ENCODE measurements at regions not wholly inside any gene's neighbourhood (a gene's known extent, or its start where the extent isn't known, plus 50 kb on each side); places are given as distances from the start of the nearest gene placed in this dataset.
"Not testable (repeated sequence)": the region's sequence is repeated elsewhere in the genome, so short reads cannot be mapped to it uniquely, and the experiment has no call there.

DNA sequence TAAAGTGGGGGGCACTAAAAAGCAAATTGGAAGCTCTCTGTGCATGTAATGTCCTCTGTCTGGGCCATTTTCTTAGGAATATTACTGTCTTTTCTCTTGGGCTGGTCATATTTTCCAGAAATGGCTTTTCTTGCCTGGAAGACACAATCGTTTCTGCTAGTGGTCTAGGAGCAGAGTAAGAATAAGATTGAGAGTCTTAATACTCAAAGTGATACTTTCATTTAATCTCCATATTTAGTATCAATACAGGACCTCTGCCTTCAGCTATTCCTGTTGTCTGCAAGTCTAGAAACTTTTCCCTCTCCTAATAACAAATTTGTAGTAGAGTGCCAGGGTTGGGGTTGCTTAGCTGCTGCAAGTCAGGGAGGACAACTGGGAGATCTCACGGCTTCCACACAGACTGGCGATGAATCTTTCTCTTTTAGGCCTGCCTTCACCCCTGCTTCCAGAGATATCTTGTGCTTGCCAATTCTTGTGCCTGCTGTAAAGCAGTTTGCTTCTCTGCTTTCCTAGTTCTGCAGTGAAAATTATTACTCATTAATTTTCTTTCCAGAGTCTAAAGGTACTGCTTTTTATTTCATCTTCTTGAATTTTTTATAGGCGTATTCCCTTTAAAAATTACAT lies 149.6 kb downstream of the KBTBD2 start:
- TF ChIP-seq, protein P1, sequence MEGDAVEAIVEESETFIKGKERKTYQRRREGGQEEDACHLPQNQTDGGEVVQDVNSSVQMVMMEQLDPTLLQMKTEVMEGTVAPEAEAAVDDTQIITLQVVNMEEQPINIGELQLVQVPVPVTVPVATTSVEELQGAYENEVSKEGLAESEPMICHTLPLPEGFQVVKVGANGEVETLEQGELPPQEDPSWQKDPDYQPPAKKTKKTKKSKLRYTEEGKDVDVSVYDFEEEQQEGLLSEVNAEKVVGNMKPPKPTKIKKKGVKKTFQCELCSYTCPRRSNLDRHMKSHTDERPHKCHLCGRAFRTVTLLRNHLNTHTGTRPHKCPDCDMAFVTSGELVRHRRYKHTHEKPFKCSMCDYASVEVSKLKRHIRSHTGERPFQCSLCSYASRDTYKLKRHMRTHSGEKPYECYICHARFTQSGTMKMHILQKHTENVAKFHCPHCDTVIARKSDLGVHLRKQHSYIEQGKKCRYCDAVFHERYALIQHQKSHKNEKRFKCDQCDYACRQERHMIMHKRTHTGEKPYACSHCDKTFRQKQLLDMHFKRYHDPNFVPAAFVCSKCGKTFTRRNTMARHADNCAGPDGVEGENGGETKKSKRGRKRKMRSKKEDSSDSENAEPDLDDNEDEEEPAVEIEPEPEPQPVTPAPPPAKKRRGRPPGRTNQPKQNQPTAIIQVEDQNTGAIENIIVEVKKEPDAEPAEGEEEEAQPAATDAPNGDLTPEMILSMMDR (IDR thresholded peaks at IDR 0.05), result not testable (repeated sequence)
- TF ChIP-seq POLR2A (IDR thresholded peaks at IDR 0.05); POLR2AphosphoS5 (IDR thresholded peaks at IDR 0.05; ENCODE audit: insufficient read depth in 1 of 2, low read depth in 1 of 2): not testable (repeated sequence)
